HG03045 (cell line): ENCODE measurements at regions not wholly inside any gene's neighbourhood (a gene's known extent, or its start where the extent isn't known, plus 50 kb on each side); places are given as distances from the start of the nearest gene placed in this dataset.

Experiments used
- ATAC-seq: cut with Tn5 transposase; IDR thresholded peaks from one replicate; pipeline ENCODE4 v1.9.1; 2021; ENCODE audit warnings: mild to moderate bottlenecking, moderate library complexity; ENCODE audit not compliant: unreplicated experiment

GRCh38 chr2:7452110-7452876 lies 535.1 kb downstream of the RNF144A start:
- no peak for ATAC-seq

- ATAC-seq: no peak
Measured at GRCh38 chr2:7454592-7454991, 537.4 kb downstream of the RNF144A start.

GRCh38 chr2:7456762-7457161 lies 539.5 kb downstream of the RNF144A start:
- ATAC-seq: no peak

GRCh38 chr2:7458066-7458465 lies 540.9 kb downstream of the RNF144A start:
- no peak for ATAC-seq

GRCh38 chr2:7467782-7468447 lies 550.7 kb downstream of the RNF144A start:
- no peak for ATAC-seq

- no peak for ATAC-seq
Measured at GRCh38 chr2:7468448-7468828, 551.2 kb downstream of the RNF144A start.

GRCh38 chr2:7468955-7469354 lies 551.7 kb downstream of the RNF144A start:
- ATAC-seq: no peak

GRCh38 chr2:7471185-7471584 lies 554.0 kb downstream of the RNF144A start:
- ATAC-seq: no peak

- no peak for ATAC-seq
Measured at GRCh38 chr2:7472465-7472864, 555.3 kb downstream of the RNF144A start.

GRCh38 chr2:7473135-7473771 lies 556.0 kb downstream of the RNF144A start:
- no peak for ATAC-seq

GRCh38 chr2:7476371-7476770 lies 559.2 kb downstream of the RNF144A start:
- ATAC-seq: no peak

GRCh38 chr2:7479603-7480002 lies 562.4 kb downstream of the RNF144A start:
- ATAC-seq: no peak

GRCh38 chr2:7480431-7480830 lies 563.2 kb downstream of the RNF144A start:
- no peak for ATAC-seq

GRCh38 chr2:7490672-7491071 lies 573.5 kb downstream of the RNF144A start:
- ATAC-seq: no peak

- ATAC-seq: no peak
Measured at GRCh38 chr2:7492719-7493118, 575.5 kb downstream of the RNF144A start.

- ATAC-seq: no peak
Measured at GRCh38 chr2:7497178-7497577, 580.0 kb downstream of the RNF144A start.

- ATAC-seq: no peak
Measured at GRCh38 chr2:7499018-7499417, 581.8 kb downstream of the RNF144A start.

GRCh38 chr2:7502336-7502735 lies 585.1 kb downstream of the RNF144A start:
- ATAC-seq: no peak

- ATAC-seq: no peak
Measured at GRCh38 chr2:7508296-7508943, 591.2 kb downstream of the RNF144A start.

- no peak for ATAC-seq
Measured at GRCh38 chr2:7510353-7510752, 593.1 kb downstream of the RNF144A start.

GRCh38 chr2:7513834-7514233 lies 596.6 kb downstream of the RNF144A start:
- no peak for ATAC-seq

- no peak for ATAC-seq
Measured at GRCh38 chr2:7515327-7515726, 598.1 kb downstream of the RNF144A start.
